DMS79 treated with DMSO at 0.1 percent for 48 hours (cell line): ENCODE measurements at regions not wholly inside any gene's neighbourhood (a gene's known extent, or its start where the extent isn't known, plus 50 kb on each side); places are given as distances from the start of the nearest gene placed in this dataset.
A peak's percentile ranks its signal among the peaks of the same experiment; 100 is the strongest.
"Not testable (repeated sequence)": the region's sequence is repeated elsewhere in the genome, so short reads cannot be mapped to it uniquely, and the experiment has no call there.

Experiments used
- DNase-seq: peaks from one replicate; lab custom pipeline; 2025; lab: John Stamatoyannopoulos, UW

GRCh38 chr3:112736805-112737566, 96.0 kb upstream of the CCDC80 start:
- DNase-seq = no peak

DNA sequence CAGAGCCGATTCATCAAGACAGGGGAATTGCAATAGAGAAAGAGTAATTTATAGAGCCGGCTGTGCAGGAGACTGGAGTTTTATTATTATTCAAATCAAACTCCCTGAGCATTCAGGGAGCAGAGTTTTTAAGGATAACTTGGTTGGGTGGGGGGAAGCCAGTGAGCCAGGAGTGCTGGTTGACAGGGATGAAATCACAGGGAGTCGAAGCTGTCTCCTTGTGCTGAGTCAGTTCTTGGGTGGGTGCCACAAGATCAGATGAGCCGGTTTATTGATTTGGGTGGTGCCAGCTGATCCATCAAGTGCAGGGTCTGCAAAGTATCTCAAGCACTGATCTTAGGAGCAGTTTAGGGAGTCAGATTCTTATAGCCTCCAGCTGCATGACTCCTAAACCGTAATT, 95.4 kb upstream of the CCDC80 start:
- DNase-seq = no peak

GRCh38 chr3:112735926-112736325, 95.0 kb upstream of the CCDC80 start:
- DNase-seq = no peak

GRCh38 chr3:112734736-112735350, 93.9 kb upstream of the CCDC80 start:
- peak; percentile 3 for DNase-seq

DNA sequence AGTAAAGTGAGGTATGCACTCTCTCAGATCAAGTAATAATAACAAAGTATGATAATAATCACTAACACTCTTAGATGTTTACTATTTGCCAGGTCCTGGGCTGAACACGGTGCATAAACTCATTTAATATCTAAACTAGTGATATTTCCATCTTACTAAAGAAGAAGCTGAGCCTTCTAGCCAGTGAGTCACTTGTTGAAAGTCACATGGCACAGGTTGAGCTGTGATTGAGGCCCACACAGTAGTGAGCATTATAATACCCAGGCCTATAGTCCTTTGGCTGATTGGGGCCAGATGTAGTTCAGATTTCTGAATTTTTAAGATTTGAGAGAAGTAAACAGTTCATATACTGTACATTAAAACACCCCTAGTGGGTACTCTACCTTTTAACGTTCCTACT, 93.2 kb upstream of the CCDC80 start:
- DNase-seq = no peak

- DNase-seq = no peak
Measured at GRCh38 chr3:112730210-112730609, 89.3 kb upstream of the CCDC80 start.

- DNase-seq = no peak
Measured at GRCh38 chr3:112721231-112721630, 80.3 kb upstream of the CCDC80 start.

GRCh38 chr3:112718967-112719366, 78.0 kb upstream of the CCDC80 start:
- DNase-seq = no peak

DNA sequence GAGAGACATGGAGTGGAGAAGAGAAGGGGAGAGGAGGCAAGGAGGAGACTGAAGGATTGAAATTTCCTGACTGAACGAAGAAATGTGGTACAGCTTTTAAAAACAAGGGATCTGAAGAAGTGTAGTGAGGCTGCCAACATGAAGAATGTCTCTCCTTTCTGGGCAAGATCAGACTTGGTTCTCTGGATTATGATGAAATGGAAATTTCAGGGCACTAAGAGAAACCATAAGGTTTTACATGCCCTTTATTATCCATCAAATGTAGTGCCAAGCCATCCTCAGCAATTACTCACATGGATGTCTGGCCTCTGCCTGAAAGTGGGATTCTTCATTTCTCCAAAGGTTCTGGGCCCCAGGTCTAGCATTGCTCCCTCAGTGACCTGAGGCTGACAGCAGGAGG, 77.6 kb upstream of the CCDC80 start:
- DNase-seq = no peak

- DNase-seq = no peak
Measured at GRCh38 chr3:112709911-112710310, 69.0 kb upstream of the CCDC80 start.

GRCh38 chr3:112699436-112699978, 58.6 kb upstream of the CCDC80 start:
- no peak for DNase-seq

DNA sequence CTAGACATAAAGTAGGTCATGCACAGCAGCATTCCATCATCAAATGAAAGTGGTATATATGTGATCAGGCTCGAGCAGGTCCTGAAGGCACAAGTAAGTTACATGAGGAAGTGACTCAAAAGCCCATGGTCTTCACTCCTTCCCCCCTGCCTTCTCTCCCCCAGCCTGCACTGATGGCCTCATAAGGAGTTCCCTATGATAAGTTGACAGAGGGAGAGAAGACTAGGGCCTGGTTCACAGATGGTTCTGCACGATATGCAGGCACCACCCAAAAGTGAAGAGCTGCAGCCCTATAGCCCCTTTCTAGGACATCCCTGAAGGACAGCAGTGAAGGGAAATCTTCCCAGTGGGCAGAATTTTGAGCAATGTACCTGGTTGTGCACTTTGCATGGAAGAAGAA, 57.5 kb upstream of the CCDC80 start:
- not testable (repeated sequence) for DNase-seq

- DNase-seq = not testable (repeated sequence)
Measured at GRCh38 chr3:112696244-112696643, 55.3 kb upstream of the CCDC80 start.

- DNase-seq = not testable (repeated sequence)
Measured at GRCh38 chr3:112695377-112696108, 54.6 kb upstream of the CCDC80 start.

DNA sequence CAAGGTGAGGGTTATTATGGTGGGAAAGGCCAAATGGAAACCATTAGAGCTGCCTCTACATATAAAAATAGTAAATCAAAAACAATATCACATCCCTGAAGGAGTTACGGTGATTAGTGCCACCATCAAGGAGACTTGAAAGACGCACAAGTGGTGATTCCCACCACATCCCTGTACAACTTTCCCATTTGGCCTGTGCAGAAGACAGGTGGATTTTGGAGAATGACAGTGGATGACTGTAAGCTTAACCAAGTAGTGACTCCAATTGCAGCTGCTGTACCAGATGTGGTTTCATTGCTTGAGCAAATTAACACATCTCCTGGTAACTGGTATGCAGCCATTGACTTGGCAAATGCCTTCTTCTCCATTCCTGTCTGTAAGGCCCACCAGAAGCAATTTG, 54.0 kb upstream of the CCDC80 start:
- not testable (repeated sequence) for DNase-seq

DNA sequence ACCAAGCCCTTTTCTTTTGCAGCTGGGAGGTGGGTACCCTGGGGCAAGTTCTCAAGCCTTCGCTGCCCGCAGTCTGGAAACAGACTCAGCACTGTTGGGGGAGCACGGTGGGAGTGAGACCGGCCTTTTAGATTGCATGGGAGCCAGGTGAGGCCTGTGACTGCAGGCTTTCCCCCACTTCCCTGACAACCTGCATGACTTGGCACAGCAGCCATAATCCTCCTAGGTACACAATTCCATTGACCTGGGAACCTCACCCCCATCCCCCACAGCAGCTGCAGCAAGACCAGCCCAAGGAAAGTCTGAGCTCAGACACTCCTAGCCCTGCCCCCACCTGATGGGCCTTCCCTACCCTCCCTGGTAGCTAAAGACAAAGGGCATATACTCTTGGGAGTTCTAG, 52.2 kb upstream of the CCDC80 start:
- DNase-seq = no peak
